Upper lobe of left lung (tissue), 4 donors: ENCODE measurements at regions not wholly inside any gene's neighbourhood (a gene's known extent, or its start where the extent isn't known, plus 50 kb on each side); places are given as distances from the start of the nearest gene placed in this dataset.

Source experiments
- CTCF ChIP-seq, 6 experiments: fragments of 450-650 bp in 4 of 6; fragments of 200-600 bp in 2 of 6; sonication (generic) in 2 of 6; IDR thresholded peaks; one replicate each; pipeline ENCODE4 v1.5.1; 2016 to 2019; ENCODE audit warnings: antibody characterized with exemption in 6 of 6
- EP300 ChIP-seq, 4 donors: sonication (generic); formaldehyde crosslinking; IDR thresholded peaks; one replicate each; pipeline ENCODE4 v1.5.1; 2017; ENCODE audit warnings: antibody characterized with exemption in 4 of 4, control low read depth in 2 of 4
- POLR2A ChIP-seq, 4 donors: fragments of 450-650 bp; IDR thresholded peaks; one replicate each; pipeline ENCODE4 v1.5.1; 2016 to 2017; ENCODE audit warnings: antibody characterized with exemption in 4 of 4, mild to moderate bottlenecking in 2 of 4
- POLR2AphosphoS5 ChIP-seq, 2 donors: sonication (generic); formaldehyde crosslinking; IDR thresholded peaks; one replicate each; pipeline ENCODE4 v1.5.1; 2017; ENCODE audit warnings: antibody characterized with exemption in 2 of 2

GRCh38 chr15:23897091-23897490 lies 210.0 kb upstream of the NDN start:
- TF ChIP-seq CTCF (IDR thresholded peaks at IDR 0.05) (no peak), EP300 (IDR thresholded peaks at IDR 0.05) (no peak), POLR2A (IDR thresholded peaks at IDR 0.05) (no peak), POLR2AphosphoS5 (IDR thresholded peaks at IDR 0.05) (no peak)
